SKM-1 (cell line): ENCODE measurements at regions not wholly inside any gene's neighbourhood (a gene's known extent, or its start where the extent isn't known, plus 50 kb on each side); places are given as distances from the start of the nearest gene placed in this dataset.

Source experiments
- DNase-seq: peaks from one replicate; lab custom pipeline; 2025; ENCODE audit not compliant: unreplicated experiment; lab: John Stamatoyannopoulos, UW

DNA sequence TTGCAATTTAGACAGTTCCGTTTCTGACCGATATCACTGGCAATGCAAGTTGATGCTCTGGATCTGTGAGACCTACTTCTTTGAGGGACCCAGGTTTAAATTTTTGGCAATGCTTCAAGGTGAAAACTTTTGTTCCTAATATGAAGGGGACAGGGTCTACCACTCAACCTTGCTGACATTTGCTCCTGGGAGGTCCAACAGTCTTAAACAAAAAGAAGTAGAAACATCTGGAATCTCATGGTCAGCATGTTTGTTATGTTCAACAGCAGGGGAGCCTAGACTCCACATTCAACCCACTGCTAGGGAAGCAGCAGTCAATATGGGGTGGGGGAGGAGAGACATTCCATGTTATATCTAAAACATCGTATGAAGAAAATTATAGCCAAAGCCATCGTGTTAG lies 196.4 kb downstream of the SIM1 start:
- no peak for DNase-seq

DNA sequence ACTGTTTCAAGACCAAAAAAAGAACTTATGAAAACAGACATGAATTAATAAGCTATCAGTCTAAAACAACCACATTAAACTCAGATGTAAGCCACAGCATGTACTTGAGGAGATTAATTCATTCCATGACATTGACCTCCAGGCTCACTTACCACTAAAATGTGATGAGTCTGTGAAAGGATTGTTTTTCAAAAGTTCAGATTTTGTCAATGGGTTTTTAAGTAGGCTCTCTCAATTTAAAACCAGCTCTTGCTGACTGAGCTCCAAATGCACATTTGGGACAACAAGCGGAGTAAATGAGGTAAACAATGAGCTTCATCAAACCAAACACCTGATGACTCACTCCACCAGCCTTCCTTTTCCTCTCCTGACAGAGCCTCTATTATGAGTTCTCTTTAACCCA lies 197.0 kb downstream of the SIM1 start:
- DNase-seq, result no peak

DNA sequence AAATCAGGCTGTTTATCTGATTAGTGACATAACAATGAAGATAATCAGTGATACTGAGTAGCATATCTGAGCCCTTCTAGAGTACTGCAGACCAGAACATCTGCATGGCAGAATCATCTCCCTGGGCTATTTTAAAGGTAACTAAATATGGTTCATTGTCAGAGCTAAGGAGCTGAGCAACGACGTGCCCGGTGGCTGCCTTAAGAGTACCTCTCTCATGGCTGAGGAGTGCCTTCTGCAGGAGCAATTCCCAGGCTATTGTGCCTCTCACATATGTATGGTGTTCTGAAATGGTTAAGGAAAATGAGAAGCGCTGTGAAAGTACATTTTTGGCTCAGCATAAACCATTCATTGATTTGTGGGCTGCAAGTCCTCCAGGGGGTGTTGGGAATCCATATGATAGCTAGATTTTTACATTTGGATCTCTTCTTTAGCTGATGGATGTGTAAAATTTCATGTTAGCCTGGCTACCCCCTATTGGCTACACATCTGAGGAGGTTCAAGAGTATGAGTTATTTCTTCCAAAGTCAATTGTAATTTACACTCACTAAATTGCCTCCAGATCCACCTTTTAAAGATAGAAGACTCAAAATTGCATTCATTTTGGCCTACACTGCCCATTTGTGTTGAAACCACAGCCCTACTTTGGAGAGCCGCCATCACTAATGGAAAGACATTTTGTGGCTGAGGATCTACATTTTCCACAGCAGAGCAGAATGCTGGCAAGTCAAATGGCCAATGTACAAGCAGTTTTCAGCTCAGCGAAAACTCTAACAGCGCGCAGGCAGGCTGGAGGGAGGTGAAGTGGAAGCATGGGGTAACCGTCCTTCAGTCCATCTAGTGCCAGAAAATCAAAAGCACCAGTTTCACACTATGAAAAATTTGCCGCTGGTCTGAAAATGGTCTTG lies 198.0 kb downstream of the SIM1 start:
- DNase-seq, result no peak

DNA sequence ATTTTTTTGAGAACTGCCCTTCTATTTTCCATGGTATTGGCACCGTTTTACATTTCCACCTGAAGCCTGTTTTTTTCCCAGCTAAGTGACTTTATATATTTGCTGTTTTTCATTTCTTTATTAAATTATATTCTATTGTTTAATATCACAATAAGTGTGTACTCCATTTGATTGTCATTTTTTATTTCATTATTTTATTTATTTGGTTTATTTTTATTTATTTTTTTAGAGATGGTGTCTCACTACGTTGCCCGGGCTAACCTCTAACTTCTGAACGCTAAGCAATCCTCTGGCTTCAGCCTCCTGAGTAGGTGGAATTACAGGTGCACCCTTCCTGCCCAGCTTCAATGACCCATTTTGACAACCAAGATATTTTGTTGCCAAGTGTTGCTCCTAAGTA lies 202.6 kb downstream of the SIM1 start:
- DNase-seq, result no peak

DNA sequence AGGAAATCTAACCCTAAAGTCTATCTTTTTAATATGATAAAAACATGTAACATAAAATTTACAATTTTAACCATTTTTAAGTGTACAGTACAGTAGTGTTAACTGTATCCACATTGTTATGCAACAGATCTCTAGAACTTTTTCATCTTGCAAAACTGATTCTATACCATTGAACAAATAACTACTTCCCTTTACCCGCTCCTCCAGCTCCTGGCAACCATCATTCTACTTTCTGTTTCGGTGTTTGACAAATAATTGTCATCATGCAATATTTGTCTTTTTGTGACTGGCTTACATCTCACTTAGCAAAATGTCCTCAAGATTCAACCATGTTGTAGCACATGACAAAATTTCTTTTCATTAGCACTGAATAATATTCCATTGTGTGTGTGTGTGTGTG lies 203.2 kb downstream of the SIM1 start:
- DNase-seq, result peak; percentile 5

DNA sequence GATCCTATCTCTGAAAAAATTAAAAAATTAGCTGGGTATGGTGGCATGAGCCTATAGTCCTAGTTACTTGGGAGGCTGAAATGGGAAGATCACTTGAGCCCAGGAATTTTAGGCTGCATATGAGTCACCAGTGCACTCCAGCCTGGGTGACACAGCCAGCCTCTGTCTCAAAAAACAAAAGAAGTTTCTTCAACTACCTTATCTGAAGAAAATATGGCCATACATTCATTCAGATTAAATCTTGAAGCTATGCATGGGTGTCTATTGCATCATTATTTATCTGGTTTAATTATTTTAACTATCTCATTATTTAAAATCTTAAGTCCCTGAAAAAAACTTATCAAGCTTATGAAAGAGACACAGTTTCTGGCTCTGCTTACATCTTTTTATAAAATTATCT lies 204.1 kb downstream of the SIM1 start:
- DNase-seq, result no peak

DNA sequence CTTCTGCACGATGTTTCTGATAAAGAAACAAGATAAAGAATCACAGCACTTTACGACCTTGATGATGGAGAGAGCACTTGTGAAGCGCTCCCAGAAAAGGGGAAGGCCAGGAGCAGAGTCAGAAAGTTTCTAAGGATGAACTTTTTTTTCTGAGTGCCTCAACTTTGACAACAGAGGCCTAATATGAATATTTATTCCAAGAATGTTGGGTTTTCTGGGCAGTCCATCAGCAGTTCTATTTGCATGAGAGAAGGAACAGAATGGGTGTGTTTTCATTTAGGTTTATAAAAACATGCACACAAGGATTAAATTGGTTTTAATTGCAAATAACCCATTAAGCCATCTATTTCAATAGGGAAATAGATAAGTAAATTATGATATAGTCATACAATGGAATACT lies 204.9 kb downstream of the SIM1 start:
- no peak for DNase-seq

DNA sequence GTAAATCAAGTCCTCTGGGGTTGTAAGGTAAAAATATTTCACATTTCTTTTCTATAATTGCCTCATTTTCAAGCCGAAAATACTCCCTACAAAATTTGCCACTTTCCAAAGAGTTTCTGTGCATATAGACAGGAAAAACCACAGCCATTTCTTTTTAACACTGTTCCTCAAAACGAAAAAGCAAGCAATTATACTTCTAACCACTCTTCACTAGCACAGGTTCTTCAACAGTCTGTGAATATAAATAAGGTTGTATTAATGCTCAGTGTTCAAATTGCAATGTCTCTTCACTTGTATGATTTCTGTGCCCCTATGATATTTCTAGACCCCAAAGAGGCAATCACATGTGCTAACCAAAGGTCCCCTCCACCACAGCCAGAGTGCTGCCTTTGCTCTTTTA lies 206.0 kb downstream of the SIM1 start:
- no peak for DNase-seq

DNA sequence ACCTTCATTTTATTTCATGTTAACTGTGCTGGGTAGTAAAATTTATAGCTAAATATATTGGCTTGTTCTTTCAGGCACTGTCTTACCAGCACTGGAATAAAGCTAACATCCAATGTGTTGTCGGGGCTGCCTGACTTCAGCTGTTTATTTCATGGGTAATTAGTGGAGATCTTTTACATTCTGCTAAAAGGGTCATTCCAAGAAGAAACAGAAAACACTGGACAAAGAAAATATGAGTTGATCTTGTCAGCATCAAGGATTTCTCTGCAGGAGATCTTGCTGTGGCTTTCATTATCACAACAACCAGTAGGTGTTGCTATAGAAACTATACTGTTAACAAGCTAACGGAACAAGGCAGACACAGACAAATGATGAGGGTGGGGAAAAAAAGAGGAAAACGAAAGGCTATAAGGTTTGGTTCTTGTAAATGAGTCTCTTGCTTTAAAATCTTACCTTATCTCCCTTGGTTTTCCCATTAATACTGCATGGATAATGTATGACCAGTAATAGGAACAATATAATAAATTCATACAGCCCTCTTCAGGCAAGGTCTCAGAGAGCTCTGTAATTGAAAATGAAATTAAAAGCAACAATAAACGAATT lies 206.8 kb downstream of the SIM1 start:
- no peak for DNase-seq

DNA sequence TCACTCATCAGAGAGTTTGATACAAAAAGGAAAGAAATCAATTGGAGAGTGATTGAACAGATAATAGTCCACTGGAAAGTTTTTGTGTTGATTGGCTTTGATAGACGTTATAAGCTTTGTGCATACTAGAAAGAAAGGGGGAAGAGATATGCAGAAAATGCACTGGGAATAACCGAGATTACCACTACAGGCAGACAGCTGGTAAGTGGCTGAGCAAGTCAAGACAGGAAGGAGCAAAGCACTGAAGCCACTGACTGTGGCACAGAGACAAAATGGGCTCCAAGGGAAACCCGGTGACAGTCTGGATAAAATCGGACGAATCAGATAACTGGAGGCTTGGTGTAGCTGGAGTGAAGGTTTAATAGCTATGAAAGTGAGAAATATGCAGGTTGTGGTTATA lies 209.0 kb downstream of the SIM1 start:
- DNase-seq, result no peak

DNA sequence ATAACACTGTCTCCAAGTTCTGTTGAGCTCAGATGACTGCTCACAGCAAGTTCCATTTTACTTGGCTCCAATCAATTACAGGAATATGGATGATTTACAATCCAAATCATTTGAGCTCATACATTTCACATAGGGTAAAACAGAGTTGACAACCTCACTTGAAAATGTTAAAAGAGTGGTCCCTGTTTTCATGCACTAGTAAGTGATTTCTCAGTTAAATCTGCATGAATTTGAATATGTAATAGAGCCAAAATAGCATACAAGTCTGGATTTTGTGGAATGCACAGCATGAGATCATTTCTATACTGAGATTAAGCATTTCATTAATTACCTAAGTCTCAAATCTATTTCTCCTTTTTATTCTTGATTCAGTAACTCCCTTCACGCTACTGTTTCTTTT lies 217.6 kb downstream of the SIM1 start:
- DNase-seq, result no peak

DNA sequence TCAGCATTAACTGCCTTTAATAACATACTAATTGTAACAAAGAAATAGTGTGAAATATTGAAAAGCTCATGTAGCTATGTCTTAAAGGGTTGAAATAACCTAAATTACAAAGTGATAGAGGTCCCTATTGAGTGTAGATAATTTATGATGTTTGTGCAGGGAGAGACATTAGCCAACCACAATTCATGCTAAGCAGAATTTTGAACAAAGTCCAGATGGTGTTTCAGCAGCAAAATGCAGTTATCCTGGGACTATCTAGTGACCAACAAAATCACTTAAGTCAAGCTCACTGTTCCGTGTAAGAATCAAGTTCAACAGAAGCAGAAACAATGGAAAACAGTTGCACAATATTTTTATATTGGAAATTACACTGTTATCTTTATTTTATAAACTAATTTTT lies 218.5 kb downstream of the SIM1 start:
- no peak for DNase-seq

DNA sequence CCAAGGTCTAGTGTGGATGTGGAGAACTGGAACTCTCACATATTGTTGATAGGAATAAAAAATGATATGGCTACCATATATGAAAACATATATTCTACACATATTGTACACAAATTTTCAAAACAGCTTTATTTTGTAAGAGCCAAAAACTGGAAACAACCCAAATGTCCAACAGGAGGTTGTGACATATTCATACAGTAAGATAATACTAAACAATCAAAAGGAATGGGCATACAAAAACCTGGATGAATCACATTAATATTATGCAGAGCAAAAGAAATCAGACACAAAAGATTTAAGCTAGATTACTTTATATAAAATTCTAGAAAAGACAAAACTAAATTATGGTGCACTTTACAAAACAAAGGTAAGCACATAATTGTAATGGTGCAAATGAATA lies 223.9 kb downstream of the SIM1 start:
- DNase-seq, result no peak

DNA sequence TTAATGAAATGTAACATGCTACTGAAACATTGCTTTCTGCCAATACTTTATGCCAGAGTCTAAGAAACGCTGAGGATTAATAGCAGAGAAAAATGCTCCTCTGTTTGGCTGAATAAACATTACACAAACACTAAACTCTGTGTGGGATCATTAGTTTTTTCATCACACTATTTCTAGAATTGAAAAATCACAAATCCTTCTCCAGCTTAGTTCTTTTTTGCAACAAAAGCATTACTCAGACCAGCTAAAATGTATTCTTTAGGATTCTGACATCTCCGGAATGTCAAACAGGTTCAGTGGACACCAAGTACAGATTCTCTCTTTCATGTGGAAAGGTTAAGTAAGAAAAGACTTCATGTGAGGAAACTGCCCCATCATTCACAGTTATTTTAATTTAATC lies 226.9 kb downstream of the SIM1 start:
- no peak for DNase-seq

DNA sequence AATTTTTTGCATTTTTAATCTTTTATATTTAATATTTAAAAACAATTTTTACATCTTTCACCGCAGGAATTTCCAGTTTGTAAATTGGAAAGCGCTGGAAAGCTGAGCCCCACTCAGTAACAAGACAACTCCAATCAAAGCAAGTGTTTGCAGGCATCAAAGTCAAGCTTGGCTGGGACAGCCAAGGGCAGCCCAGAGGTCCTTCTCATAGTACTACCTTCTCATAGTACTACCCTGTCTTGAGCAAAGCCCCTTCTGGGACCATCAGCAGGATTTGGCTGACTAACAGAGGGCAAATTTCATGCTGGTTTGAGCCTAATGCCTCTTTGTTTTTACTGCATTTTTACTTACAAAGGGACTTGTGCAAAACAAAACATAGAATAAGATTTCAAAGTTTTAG lies 228.3 kb downstream of the SIM1 start:
- DNase-seq, result no peak

DNA sequence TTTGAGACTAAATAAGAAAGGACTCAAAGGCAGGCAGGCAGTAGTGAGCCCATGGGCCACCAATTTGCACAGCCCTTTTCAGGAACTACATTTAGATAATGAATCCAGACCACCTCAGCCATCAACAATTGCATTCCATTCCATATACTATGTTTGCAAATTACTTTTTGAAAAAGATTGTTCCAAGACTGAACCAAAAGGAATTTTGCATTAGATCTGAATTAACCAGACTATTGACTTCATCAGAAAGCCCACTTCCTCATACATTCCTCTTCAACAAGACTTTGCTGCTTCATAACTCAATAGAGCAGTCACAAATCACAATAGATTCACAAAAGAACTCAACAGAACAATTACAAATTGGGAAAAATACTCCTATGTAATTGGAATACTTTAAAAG lies 229.1 kb downstream of the SIM1 start:
- no peak for DNase-seq

DNA sequence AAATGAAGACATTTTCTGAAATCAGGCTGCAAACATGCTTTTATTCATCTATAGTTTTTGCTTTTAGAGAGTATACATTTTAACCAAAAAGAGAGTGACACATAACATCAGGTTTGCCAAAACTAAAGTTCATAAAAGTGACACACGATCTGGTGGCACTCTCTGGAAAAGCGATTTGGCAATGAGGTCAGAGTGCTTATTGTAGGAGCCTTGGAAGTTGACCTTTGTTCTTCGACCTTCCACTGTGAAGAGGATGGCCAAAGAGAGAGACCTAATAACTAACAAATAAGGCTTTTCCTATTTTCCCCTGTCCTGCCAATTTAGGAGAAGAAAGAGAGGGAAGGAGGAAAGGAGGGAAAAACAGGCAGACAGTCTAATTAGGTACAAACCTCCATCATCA lies 230.1 kb downstream of the SIM1 start:
- no peak for DNase-seq

DNA sequence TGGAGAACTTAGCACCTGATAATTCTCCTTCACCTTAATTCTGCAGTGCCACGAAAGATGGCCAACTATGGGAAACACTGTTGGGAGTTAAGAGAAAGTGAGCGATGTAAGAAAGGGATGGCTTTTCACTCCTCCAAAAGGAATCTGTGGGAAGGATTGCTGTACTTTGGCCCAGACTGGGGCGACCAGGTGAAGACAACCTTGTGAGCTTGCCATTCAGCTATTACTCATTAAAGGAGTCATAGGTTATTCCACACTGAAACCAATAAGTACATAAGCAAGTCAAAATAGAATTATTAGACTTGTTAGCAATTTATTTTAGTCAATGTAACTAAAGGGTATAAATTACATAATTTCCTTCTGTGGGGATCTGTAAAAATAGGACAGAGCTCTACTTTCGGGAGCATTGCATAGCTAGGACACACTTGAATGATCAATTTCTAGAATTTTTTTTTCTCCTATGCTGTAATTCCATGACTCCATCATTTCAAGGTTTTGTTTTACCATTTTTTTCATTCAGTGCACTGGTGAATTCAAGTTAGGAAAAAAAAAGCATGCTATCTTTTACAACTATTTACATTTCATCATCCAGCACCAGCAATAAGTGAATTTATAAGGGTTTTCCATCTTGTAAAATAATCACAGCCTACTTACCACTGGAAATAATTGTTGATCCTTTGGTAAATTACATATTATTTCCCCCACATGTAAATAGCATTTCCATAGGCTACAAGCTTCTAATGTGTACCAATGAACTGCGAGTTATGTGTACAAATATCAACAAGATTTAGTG lies 231.7 kb downstream of the SIM1 start:
- no peak for DNase-seq

DNA sequence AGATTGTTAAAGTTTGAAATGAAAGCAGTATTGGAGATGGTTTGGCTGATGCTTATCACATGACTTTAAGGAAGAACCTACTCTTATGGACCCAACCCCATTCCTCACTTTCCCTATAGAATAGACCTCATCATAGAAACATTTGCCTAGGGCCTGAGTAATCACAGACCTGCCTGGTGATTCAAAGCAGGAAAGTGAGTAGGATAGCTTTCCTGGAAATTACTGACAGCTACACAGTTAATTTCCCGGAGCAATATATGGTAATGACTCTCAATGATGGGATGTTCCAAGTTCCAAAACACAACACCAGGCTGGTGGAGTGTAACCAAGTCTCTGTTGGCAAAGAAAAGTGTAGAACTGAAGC lies 233.8 kb downstream of the SIM1 start:
- DNase-seq, result no peak

DNA sequence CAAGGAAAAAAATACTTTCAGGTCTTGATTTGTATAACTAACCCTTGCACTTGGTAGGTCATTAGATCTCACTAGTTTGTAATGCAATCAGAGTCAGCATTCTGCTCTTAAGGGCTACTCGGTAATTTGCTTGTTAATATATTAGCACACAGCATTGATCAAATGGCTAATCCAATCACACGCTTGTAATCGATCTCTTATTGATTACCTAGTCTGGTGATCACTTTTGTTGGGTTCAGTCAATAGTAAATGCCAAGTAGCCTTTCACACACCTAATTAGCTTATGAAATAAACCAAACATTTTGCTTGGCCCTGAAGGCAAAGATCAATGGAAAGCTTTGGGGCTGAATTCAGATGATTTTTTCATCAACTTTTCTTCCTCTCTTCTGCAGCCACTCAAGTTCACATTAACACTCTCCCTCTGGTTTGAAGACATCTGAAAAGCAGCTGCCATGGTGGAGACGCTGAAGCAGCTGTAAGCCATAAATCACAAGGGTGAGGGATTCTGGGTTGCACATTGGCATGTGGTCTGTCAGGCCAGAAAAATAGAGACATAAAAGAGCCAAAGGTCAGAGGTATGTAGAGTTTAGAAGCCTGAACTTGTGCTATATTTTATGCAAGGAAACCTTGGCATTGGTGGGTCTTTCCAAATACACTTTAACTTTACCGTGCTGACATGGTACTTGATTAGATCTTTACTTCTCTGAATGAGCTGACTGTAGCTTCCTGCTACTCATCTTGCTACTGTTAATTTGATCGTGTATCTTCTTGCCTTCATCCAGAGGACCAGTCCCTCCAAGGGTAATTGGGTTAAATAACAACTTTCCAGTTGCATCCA lies 234.4 kb downstream of the SIM1 start:
- DNase-seq, result no peak

DNA sequence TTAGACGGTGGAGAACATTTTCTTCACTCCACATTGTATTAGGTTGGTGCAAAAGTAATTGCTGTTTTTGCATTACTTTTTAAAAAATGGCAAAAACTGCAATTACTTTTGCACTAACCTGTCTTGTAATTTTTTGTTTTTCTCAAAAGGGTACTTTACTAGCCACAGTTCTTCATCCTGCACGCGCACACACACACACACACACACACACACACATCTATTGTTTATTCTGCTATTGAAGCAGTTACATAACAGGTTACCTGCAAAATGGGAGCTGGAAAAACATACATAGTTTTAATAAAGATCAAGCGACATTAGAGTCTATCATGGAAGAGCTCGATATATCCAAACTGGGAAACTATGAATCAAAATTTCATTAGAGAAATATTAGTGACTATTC lies 235.2 kb downstream of the SIM1 start:
- DNase-seq, result no peak
